ENCODE measurements at regions not wholly inside any gene's neighbourhood (a gene's known extent, or its start where the extent isn't known, plus 50 kb on each side); places are given as distances from the start of the nearest gene placed in this dataset.

- TF ChIP-seq POLR2A (IDR thresholded peaks at IDR 0.05; ENCODE audit: low read length) (no peak), GATA1 (IDR thresholded peaks at IDR 0.05; ENCODE audit: low read depth, low read length) (no peak)
Measured at GRCh38 chr3:34363881-34364280, 565.5 kb downstream of the PDCD6IP start.
